ENCODE measurements at regions not wholly inside any gene's neighbourhood (a gene's known extent, or its start where the extent isn't known, plus 50 kb on each side); places are given as distances from the start of the nearest gene placed in this dataset.

DNA sequence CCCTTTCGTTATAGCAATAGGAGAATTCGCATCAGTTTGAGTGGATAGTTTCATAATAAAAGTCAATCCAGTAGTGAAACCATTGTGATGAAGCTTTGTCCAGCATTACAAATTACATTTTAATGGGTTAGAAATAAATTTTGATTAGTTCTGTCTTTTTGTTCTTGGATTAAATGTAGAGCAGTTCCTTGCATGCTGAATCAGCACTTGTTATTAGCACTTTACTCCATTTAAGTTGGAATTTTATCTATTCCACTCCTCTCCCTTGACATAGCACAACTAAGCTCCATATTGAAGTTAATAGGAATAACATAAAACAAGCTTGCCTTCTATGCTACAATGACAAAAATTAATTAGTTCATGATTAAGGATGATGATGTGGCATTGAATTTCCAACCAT is 624.1 kb downstream of the CCDC85A start:
- DNase-seq = no peak
- TF ChIP-seq, protein P1, sequence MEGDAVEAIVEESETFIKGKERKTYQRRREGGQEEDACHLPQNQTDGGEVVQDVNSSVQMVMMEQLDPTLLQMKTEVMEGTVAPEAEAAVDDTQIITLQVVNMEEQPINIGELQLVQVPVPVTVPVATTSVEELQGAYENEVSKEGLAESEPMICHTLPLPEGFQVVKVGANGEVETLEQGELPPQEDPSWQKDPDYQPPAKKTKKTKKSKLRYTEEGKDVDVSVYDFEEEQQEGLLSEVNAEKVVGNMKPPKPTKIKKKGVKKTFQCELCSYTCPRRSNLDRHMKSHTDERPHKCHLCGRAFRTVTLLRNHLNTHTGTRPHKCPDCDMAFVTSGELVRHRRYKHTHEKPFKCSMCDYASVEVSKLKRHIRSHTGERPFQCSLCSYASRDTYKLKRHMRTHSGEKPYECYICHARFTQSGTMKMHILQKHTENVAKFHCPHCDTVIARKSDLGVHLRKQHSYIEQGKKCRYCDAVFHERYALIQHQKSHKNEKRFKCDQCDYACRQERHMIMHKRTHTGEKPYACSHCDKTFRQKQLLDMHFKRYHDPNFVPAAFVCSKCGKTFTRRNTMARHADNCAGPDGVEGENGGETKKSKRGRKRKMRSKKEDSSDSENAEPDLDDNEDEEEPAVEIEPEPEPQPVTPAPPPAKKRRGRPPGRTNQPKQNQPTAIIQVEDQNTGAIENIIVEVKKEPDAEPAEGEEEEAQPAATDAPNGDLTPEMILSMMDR (IDR thresholded peaks at IDR 0.05) = no peak
- no peaks in the 10 kb centered on the region for H3K4me1 Mint-ChIP-seq
- ChIA-PET POLR2A (no interaction called here), CTCF (no interaction called here)
- H3K27me3 Mint-ChIP-seq = no peaks in the 10 kb centered on the region
- no peak overlapping the region for H3K27ac Mint-ChIP-seq
- no peak for ATAC-seq (ENCODE audit: low read depth)
- peaks cover 5% of the 10 kb centered on the region for H3K9me3 Mint-ChIP-seq
- no peak overlapping the region for H3K4me3 Mint-ChIP-seq
- H3K36me3 Mint-ChIP-seq (ENCODE audit: low read depth) = no peaks in the 10 kb centered on the region
- intact Hi-C loops (cut with micrococcal nuclease) = no loop called here

DNA sequence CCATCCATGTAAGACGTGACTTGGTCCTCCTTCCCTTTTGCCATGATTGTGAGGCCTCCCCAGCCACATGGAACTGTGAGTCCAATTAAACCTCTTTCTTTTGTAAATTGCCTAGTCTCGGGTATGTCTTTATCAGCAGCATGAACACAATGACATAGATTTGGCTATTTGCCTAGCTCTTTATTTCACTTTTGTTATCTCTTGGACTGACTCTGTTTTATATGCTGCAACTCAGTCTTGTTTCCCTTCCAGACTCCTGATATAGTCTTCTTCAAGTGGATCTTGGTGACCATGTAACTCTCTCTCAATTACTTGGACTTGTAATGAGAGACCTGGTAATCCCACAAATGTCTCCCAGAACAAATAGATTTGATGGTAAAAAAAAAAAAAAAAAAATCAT is 627.6 kb downstream of the CCDC85A start:
- Mint-ChIP-seq H3K4me1 (no peaks in the 10 kb centered on the region), H3K4me3 (no peak overlapping the region), H3K27me3 (no peaks in the 10 kb centered on the region), H3K9me3 (peaks cover 2% of the 10 kb centered on the region), H3K27ac (no peak overlapping the region), H3K36me3 (ENCODE audit: low read depth) (no peaks in the 10 kb centered on the region)
- DNase-seq (no peak), ATAC-seq (ENCODE audit: low read depth) (no peak)
- POLR2A ChIA-PET = no interaction called here
- intact Hi-C loops (cut with micrococcal nuclease) = no loop called here
- TF ChIP-seq, protein P1 (IDR thresholded peaks at IDR 0.05) = no peak
- CTCF ChIA-PET = no interaction called here

DNA sequence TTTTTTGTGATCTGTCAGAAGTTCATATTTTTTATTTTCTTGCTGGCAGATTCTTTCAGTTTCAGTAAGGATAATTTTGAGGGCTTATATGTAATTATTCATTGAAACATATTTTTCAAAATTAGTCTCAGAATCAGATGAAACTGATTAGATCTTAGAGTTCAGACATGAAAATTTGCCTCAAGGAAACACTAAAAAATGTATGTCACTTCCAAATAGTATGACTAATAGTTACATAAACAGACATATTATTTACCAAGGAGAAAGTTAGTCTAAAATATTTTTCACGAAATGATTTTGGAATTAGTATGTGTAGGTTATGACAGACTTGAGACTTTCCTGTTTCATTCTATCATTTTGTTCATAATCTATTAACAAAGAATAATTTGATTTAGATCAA is 628.6 kb downstream of the CCDC85A start:
- ATAC-seq (ENCODE audit: low read depth) = no peak

DNA sequence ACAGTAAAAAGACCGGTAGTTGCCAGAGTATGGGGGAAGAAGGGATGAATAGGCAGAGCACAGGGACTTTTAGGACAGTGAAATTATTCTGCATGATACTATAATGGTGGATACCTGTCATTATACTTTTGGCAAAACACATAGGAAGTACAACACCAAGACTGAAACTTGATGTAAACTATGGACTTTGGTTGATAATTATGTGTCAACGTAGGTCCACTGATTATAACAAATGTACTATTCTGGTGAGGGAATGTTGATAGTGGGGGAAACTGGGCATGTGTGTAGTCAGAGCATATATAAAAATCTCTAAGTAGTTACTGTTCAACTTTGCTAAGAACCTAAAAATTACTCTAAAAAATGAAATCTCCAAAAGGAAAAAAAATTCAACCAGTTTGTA is 629.7 kb downstream of the CCDC85A start:
- Mint-ChIP-seq H3K4me1 (no peaks in the 10 kb centered on the region), H3K9me3 (peaks cover 6% of the 10 kb centered on the region), H3K27me3 (no peaks in the 10 kb centered on the region), H3K27ac (no peak overlapping the region), H3K4me3 (no peak overlapping the region), H3K36me3 (ENCODE audit: low read depth) (no peaks in the 10 kb centered on the region)
- POLR2A ChIA-PET = no interaction called here
- intact Hi-C loops (cut with micrococcal nuclease) = no loop called here
- ATAC-seq (ENCODE audit: low read depth) = no peak
- TF ChIP-seq, protein P1 (IDR thresholded peaks at IDR 0.05) = no peak
- CTCF ChIA-PET = no interaction called here
- DNase-seq = no peak

More for the DNA sequence above, 628.6 kb downstream of the CCDC85A start:
- CTCF ChIA-PET = no interaction called here
- H3K27me3 Mint-ChIP-seq = no peaks in the 10 kb centered on the region
- H3K4me1 Mint-ChIP-seq = no peaks in the 10 kb centered on the region
- TF ChIP-seq, protein P1 (IDR thresholded peaks at IDR 0.05) = no peak
- H3K27ac Mint-ChIP-seq = no peak overlapping the region
- intact Hi-C loops (cut with micrococcal nuclease) = no loop called here
- no peak for DNase-seq
- no peak overlapping the region for H3K4me3 Mint-ChIP-seq
- H3K9me3 Mint-ChIP-seq = peaks cover 2% of the 10 kb centered on the region
- H3K36me3 Mint-ChIP-seq (ENCODE audit: low read depth) = no peaks in the 10 kb centered on the region
- POLR2A ChIA-PET = no interaction called here

DNA sequence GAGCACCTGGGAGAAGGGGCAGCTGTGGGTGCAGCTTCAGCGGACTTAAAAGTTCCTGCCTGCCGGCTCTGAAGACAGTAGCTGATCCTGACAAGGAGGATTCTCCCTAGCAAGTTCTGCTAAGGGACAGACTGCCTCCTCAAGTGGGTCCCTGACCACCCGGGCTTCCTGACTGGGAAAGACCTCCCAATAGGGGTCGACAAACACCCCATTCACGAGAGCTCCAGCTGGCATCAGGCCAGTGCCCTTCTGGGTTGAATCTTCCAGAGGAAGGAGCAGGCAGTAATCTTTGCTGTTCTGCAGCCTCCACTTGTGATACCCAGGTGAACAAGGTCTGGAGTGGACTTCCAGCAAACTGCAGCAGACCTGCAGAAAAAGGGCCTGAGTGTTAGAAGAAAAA is 632.9 kb downstream of the CCDC85A start:
- no peak for ATAC-seq (ENCODE audit: low read depth)
- ChIA-PET CTCF (no interaction called here), POLR2A (no interaction called here)
- Mint-ChIP-seq H3K27ac (no peak overlapping the region), H3K4me3 (no peak overlapping the region), H3K36me3 (ENCODE audit: low read depth) (no peaks in the 10 kb centered on the region), H3K27me3 (no peaks in the 10 kb centered on the region), H3K4me1 (no peaks in the 10 kb centered on the region), H3K9me3 (peaks cover 13% of the 10 kb centered on the region)
- TF ChIP-seq, protein P1 (IDR thresholded peaks at IDR 0.05) = no peak
- DNase-seq = no peak
- intact Hi-C loops (cut with micrococcal nuclease) = no loop called here

All from activated B cell treated with CpG ODN at 0.5 μM for 24 hours (primary cell).